ENCODE measurements at regions not wholly inside any gene's neighbourhood (a gene's known extent, or its start where the extent isn't known, plus 50 kb on each side); places are given as distances from the start of the nearest gene placed in this dataset.

DNA sequence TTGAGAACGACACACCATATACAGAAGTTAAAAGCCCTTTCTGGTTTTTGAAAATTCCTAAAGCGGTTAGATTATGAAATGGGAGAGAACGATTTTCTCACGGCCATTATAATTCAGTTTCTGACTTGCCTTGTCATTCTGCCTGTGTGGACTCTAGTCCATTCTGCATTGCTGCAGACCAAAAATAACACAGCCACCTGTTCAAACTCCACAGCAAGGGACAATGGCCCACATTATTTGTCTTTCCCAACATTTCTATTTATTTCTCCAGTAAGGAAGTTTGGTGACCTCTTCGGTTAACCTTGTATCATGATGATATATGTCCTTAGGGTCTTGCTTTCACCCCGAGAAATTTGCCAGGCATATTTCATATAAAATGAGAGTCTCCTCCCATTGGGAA, 497.7 kb downstream of the BRINP1 start:
- TF ChIP-seq, protein P1, sequence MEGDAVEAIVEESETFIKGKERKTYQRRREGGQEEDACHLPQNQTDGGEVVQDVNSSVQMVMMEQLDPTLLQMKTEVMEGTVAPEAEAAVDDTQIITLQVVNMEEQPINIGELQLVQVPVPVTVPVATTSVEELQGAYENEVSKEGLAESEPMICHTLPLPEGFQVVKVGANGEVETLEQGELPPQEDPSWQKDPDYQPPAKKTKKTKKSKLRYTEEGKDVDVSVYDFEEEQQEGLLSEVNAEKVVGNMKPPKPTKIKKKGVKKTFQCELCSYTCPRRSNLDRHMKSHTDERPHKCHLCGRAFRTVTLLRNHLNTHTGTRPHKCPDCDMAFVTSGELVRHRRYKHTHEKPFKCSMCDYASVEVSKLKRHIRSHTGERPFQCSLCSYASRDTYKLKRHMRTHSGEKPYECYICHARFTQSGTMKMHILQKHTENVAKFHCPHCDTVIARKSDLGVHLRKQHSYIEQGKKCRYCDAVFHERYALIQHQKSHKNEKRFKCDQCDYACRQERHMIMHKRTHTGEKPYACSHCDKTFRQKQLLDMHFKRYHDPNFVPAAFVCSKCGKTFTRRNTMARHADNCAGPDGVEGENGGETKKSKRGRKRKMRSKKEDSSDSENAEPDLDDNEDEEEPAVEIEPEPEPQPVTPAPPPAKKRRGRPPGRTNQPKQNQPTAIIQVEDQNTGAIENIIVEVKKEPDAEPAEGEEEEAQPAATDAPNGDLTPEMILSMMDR (IDR thresholded peaks at IDR 0.05): no peak
- no peak for TF ChIP-seq POLR2A (IDR thresholded peaks at IDR 0.05)
